PC-9 (cell line): ENCODE measurements at regions not wholly inside any gene's neighbourhood (a gene's known extent, or its start where the extent isn't known, plus 50 kb on each side); places are given as distances from the start of the nearest gene placed in this dataset.

ENCODE experiments used
- CTCF ChIP-seq: fragments of 200-600 bp; sonication (generic); conservative IDR thresholded peaks from 2 replicates; pipeline ENCODE4 v1.6.1; 2017; ENCODE audit warnings: mixed run types, antibody characterized with exemption, mild to moderate bottlenecking, moderate library complexity
- EZH2 ChIP-seq: fragments of 200-600 bp; sonication (generic); IDR thresholded peaks from 2 replicates; pipeline ENCODE4 v1.8.0; 2017; ENCODE audit warnings: antibody characterized with exemption, low read depth

GRCh38 chr18:77495982-77496690, 246.5 kb downstream of the GALR1 start:
- no peak for TF ChIP-seq CTCF
- TF ChIP-seq EZH2, result no peak
